ENCODE measurements at regions not wholly inside any gene's neighbourhood (a gene's known extent, or its start where the extent isn't known, plus 50 kb on each side); places are given as distances from the start of the nearest gene placed in this dataset.
A peak's percentile ranks its signal among the peaks of the same experiment; 100 is the strongest.

- no peaks in the 10 kb centered on the region for H3K9me3 Mint-ChIP-seq (ENCODE audit: low read depth)
- no peaks in the 10 kb centered on the region for H3K36me3 Mint-ChIP-seq
- peaks cover 3% of the 10 kb centered on the region for H3K27me3 Mint-ChIP-seq
- H3K4me3 Mint-ChIP-seq, result no peak overlapping the region
- no peaks in the 10 kb centered on the region for H3K4me1 Mint-ChIP-seq (ENCODE audit: low read depth)
- H3K27ac Mint-ChIP-seq, result no peak overlapping the region
Measured at GRCh38 chr16:87223656-87224248, 93.4 kb downstream of the C16orf95 start.

GRCh38 chr16:87226926-87227295 lies 90.3 kb downstream of the C16orf95 start:
- no peak overlapping the region for H3K27ac Mint-ChIP-seq
- H3K9me3 Mint-ChIP-seq (ENCODE audit: low read depth), result no peaks in the 10 kb centered on the region
- H3K27me3 Mint-ChIP-seq, result no peaks in the 10 kb centered on the region
- H3K36me3 Mint-ChIP-seq, result no peaks in the 10 kb centered on the region
- no peaks in the 10 kb centered on the region for H3K4me1 Mint-ChIP-seq (ENCODE audit: low read depth)
- H3K4me3 Mint-ChIP-seq, result no peak overlapping the region

GRCh38 chr16:87227296-87227951 lies 89.8 kb downstream of the C16orf95 start:
- no peaks in the 10 kb centered on the region for H3K9me3 Mint-ChIP-seq (ENCODE audit: low read depth)
- H3K27me3 Mint-ChIP-seq, result no peaks in the 10 kb centered on the region
- no peak overlapping the region for H3K27ac Mint-ChIP-seq
- H3K4me1 Mint-ChIP-seq (ENCODE audit: low read depth), result no peaks in the 10 kb centered on the region
- H3K4me3 Mint-ChIP-seq, result no peak overlapping the region
- H3K36me3 Mint-ChIP-seq, result no peaks in the 10 kb centered on the region

DNA sequence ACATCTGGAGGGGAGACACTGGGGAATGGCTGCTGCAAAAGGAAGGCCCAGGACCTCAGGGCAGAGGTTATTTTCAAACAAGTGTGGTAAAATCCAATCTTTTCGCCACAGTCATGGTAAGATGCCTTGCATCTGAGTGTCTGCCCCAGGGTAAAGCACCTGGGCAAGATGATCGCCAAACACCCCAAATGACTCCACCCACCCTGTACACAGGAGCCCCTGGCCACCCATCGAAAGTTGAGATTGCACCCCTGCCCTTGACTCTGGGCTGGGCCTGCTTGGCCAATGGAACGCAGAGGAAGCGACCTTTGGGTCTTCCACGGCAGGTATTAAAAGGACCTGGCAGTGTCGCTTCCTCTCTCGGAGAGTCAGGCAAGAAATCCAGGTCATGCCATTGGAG lies 88.8 kb downstream of the C16orf95 start:
- H3K4me1 Mint-ChIP-seq (ENCODE audit: low read depth), result no peaks in the 10 kb centered on the region
- no peaks in the 10 kb centered on the region for H3K9me3 Mint-ChIP-seq (ENCODE audit: low read depth)
- no peak overlapping the region for H3K27ac Mint-ChIP-seq
- no peaks in the 10 kb centered on the region for H3K27me3 Mint-ChIP-seq
- H3K36me3 Mint-ChIP-seq, result no peaks in the 10 kb centered on the region
- no peak overlapping the region for H3K4me3 Mint-ChIP-seq

- Mint-ChIP-seq H3K4me3 (no peak overlapping the region), H3K36me3 (no peaks in the 10 kb centered on the region), H3K27ac (no peak overlapping the region), H3K4me1 (ENCODE audit: low read depth) (no peaks in the 10 kb centered on the region), H3K9me3 (ENCODE audit: low read depth) (no peaks in the 10 kb centered on the region), H3K27me3 (no peaks in the 10 kb centered on the region)
Measured at GRCh38 chr16:87229230-87230188, 87.7 kb downstream of the C16orf95 start.

- peaks cover 1% of the 10 kb centered on the region for H3K4me1 Mint-ChIP-seq (ENCODE audit: low read depth)
- no peak overlapping the region for H3K27ac Mint-ChIP-seq
- H3K4me3 Mint-ChIP-seq, result no peak overlapping the region
- H3K9me3 Mint-ChIP-seq (ENCODE audit: low read depth), result no peaks in the 10 kb centered on the region
- H3K27me3 Mint-ChIP-seq, result peaks cover 1% of the 10 kb centered on the region
- no peaks in the 10 kb centered on the region for H3K36me3 Mint-ChIP-seq
Measured at GRCh38 chr16:87230571-87230970, 86.6 kb downstream of the C16orf95 start.

DNA sequence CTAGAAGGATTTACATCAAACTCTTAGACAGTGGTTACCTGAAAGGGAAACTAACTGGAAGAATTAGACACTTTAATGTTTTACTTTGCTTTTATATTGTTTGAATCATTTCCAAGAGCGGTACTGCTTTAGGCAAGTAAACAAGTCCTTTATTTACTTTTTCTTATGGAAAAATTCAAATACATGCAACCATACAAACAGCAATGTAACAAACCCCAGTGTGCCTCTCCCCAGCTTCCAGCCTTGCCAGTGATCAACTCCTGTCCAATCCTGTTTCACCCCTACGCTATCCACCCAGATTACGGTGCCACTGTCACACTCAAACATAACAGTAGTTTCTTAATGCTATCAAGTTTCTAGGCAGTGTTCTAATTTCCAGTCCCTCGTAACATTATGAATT lies 85.9 kb downstream of the C16orf95 start:
- Mint-ChIP-seq H3K36me3 (no peaks in the 10 kb centered on the region), H3K9me3 (ENCODE audit: low read depth) (no peaks in the 10 kb centered on the region), H3K4me1 (ENCODE audit: low read depth) (peaks cover 7% of the 10 kb centered on the region), H3K27me3 (peaks cover 6% of the 10 kb centered on the region), H3K4me3 (no peak overlapping the region), H3K27ac (no peak overlapping the region)

DNA sequence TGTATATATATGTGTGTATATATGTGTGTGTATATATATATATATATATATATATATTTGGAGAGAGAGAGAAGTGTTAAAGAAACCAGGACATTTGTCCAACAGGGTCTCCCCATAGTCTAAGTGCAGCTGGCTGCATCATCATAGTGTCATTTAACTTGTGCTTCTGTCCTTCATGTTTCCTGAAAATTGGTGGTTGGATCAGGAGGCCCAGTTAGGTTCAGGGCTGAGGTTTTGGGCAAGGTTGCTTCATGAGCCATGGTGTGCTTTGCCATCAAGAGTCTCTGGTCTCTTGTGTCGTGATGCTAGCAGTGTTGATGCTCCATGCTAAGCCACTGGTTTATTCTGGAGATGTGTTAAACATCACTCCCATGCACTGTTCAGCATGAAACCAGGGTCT lies 85.3 kb downstream of the C16orf95 start:
- H3K9me3 Mint-ChIP-seq (ENCODE audit: low read depth), result no peaks in the 10 kb centered on the region
- peaks cover 11% of the 10 kb centered on the region for H3K4me1 Mint-ChIP-seq (ENCODE audit: low read depth)
- no peak overlapping the region for H3K27ac Mint-ChIP-seq
- no peaks in the 10 kb centered on the region for H3K36me3 Mint-ChIP-seq
- no peak overlapping the region for H3K4me3 Mint-ChIP-seq
- H3K27me3 Mint-ChIP-seq, result peaks cover 8% of the 10 kb centered on the region

GRCh38 chr16:87233928-87234327 lies 83.3 kb downstream of the C16orf95 start:
- no peaks in the 10 kb centered on the region for H3K36me3 Mint-ChIP-seq
- H3K4me3 Mint-ChIP-seq, result no peak overlapping the region
- peaks cover 12% of the 10 kb centered on the region for H3K4me1 Mint-ChIP-seq (ENCODE audit: low read depth)
- H3K9me3 Mint-ChIP-seq (ENCODE audit: low read depth), result no peaks in the 10 kb centered on the region
- peaks cover 10% of the 10 kb centered on the region for H3K27me3 Mint-ChIP-seq
- no peak overlapping the region for H3K27ac Mint-ChIP-seq

GRCh38 chr16:87234601-87235000 lies 82.6 kb downstream of the C16orf95 start:
- Mint-ChIP-seq H3K36me3 (no peaks in the 10 kb centered on the region), H3K9me3 (ENCODE audit: low read depth) (no peaks in the 10 kb centered on the region), H3K27me3 (peaks cover 10% of the 10 kb centered on the region), H3K4me3 (no peak overlapping the region), H3K27ac (no peak overlapping the region), H3K4me1 (ENCODE audit: low read depth) (peaks cover 12% of the 10 kb centered on the region)

- no peak overlapping the region for H3K27ac Mint-ChIP-seq
- H3K9me3 Mint-ChIP-seq (ENCODE audit: low read depth), result no peaks in the 10 kb centered on the region
- peaks cover 12% of the 10 kb centered on the region for H3K4me1 Mint-ChIP-seq (ENCODE audit: low read depth)
- H3K4me3 Mint-ChIP-seq, result peak overlapping the region; percentile 10
- H3K27me3 Mint-ChIP-seq, result peaks cover 10% of the 10 kb centered on the region
- H3K36me3 Mint-ChIP-seq, result no peaks in the 10 kb centered on the region
Measured at GRCh38 chr16:87235810-87236515, 81.2 kb downstream of the C16orf95 start.

DNA sequence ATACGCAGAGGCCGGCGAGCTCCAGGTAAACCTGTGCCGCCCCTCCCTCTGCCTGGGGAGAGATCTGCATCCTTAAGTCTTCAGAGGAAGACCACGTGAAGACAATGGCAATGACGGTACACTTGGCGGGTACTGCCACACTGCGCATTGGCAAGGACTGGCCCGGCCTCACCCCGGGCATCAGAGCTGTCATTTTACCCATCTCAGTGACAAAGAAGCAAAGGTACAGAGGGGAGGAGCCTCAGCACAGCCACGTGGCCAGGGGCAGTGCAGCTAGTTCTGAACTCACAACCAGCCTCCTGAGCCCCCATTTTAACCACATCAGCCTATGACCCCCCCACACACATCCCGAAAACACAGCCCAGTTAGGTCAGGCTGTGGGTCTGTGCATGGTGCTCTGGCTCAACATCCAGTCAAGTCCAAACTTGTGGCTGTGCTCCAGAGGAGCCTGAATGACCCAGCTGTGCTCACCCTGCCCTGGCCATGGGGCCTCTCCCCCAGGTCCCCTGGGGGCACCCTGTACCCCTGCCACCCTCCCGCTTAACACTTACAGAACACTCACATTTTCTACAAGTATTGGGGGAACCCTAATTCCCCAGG lies 80.6 kb downstream of the C16orf95 start:
- peaks cover 12% of the 10 kb centered on the region for H3K4me1 Mint-ChIP-seq (ENCODE audit: low read depth)
- H3K36me3 Mint-ChIP-seq, result no peaks in the 10 kb centered on the region
- no peaks in the 10 kb centered on the region for H3K9me3 Mint-ChIP-seq (ENCODE audit: low read depth)
- peaks cover 10% of the 10 kb centered on the region for H3K27me3 Mint-ChIP-seq
- no peak overlapping the region for H3K27ac Mint-ChIP-seq
- H3K4me3 Mint-ChIP-seq, result no peak overlapping the region

- peaks cover 10% of the 10 kb centered on the region for H3K27me3 Mint-ChIP-seq
- H3K27ac Mint-ChIP-seq, result no peak overlapping the region
- no peaks in the 10 kb centered on the region for H3K9me3 Mint-ChIP-seq (ENCODE audit: low read depth)
- no peaks in the 10 kb centered on the region for H3K36me3 Mint-ChIP-seq
- H3K4me1 Mint-ChIP-seq (ENCODE audit: low read depth), result peaks cover 12% of the 10 kb centered on the region
- no peak overlapping the region for H3K4me3 Mint-ChIP-seq
Measured at GRCh38 chr16:87238361-87238715, 78.9 kb downstream of the C16orf95 start.

DNA sequence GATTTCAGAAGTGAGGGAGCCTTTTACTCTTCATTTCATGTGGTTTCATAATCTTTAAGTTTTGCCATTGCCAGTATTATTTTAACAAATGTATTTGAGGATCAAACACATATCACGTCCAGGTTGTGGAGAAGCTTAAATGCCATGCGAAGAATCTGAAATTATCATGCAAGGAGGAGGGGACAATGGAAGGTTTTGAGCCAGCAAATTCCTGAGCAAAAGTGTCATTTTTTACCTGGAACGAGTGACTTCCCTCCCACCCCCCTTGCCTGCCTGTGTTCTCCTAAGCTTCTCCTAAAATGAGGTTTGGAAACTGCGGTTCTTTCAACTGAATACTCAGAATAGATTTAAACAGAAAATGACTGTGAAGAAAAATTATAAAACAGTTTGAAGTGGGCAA lies 77.6 kb downstream of the C16orf95 start:
- Mint-ChIP-seq H3K4me1 (ENCODE audit: low read depth) (peaks cover 12% of the 10 kb centered on the region), H3K27me3 (peaks cover 10% of the 10 kb centered on the region), H3K27ac (no peak overlapping the region), H3K9me3 (ENCODE audit: low read depth) (no peaks in the 10 kb centered on the region), H3K36me3 (no peaks in the 10 kb centered on the region), H3K4me3 (no peak overlapping the region)
